OCI-LY1 (cell line): ENCODE measurements at regions not wholly inside any gene's neighbourhood (a gene's known extent, or its start where the extent isn't known, plus 50 kb on each side); places are given as distances from the start of the nearest gene placed in this dataset.
"Not testable (repeated sequence)": the region's sequence is repeated elsewhere in the genome, so short reads cannot be mapped to it uniquely, and the experiment has no call there.

Experiments used
- H2AFZ ChIP-seq: fragments of 200-600 bp; sonication (generic), shearing (Covaris generic); 2 replicates; pipeline ENCODE4 v1.6.0; 2014; ENCODE audit warnings: antibody characterized with exemption, mild to moderate bottlenecking, low read length
- H3F3A ChIP-seq: fragments of 200-600 bp; sonication (generic), shearing (Covaris generic); 2 replicates; pipeline ENCODE4 v1.6.0; 2014; ENCODE audit warnings: mild to moderate bottlenecking, antibody characterized with exemption, low read length, moderate library complexity; ENCODE audit not compliant: insufficient read depth
- H3K27ac ChIP-seq: fragments of 200-600 bp; sonication (generic); 2 replicates; pipeline ENCODE4 v1.5.1; 2014; ENCODE audit warnings: low read length, mixed run types, mild to moderate bottlenecking, low read depth; ENCODE audit not compliant: poor library complexity, severe bottlenecking
- H3K27me3 ChIP-seq: fragments of 200-600 bp; sonication (generic); 2 replicates; pipeline ENCODE4 v1.6.0; 2014; ENCODE audit warnings: antibody characterized with exemption, mild to moderate bottlenecking, low read length, moderate library complexity; ENCODE audit not compliant: insufficient read depth
- H3K36me3 ChIP-seq: fragments of 200-600 bp; sonication (generic); 2 replicates; pipeline ENCODE4 v1.6.1; 2014; ENCODE audit warnings: mild to moderate bottlenecking, antibody characterized with exemption, low read length, moderate library complexity, mixed read lengths; ENCODE audit not compliant: insufficient read depth
- H3K4me1 ChIP-seq: fragments of 200-600 bp; sonication (generic); 2 replicates; pipeline ENCODE4 v1.5.1; 2014; ENCODE audit warnings: mild to moderate bottlenecking, low read length, moderate library complexity; ENCODE audit not compliant: insufficient read depth, severe bottlenecking
- H3K4me2 ChIP-seq: fragments of 200-600 bp; sonication (generic), shearing (Covaris generic); 2 replicates; pipeline ENCODE4 v1.6.1; 2014; ENCODE audit warnings: low read length
- H3K4me3 ChIP-seq: fragments of 200-600 bp; sonication (generic); 2 replicates; pipeline ENCODE4 v1.5.1; 2014; ENCODE audit warnings: low read length, low read depth, mild to moderate bottlenecking, mixed read lengths; ENCODE audit not compliant: poor library complexity, severe bottlenecking
- H3K79me2 ChIP-seq: fragments of 200-600 bp; shearing (Covaris generic); 2 replicates; pipeline ENCODE4 v1.6.1; 2016; ENCODE audit warnings: mixed run types, low read length, mixed read lengths; ENCODE audit not compliant: insufficient read depth
- H3K9ac ChIP-seq: fragments of 200-600 bp; sonication (generic), shearing (Covaris generic); 2 replicates; pipeline ENCODE4 v1.6.1; 2014; ENCODE audit warnings: mild to moderate bottlenecking, low read length, mixed read lengths
- H3K9me2 ChIP-seq: fragments of 200-600 bp; sonication (generic), shearing (Covaris generic); 2 replicates; pipeline ENCODE4 v1.6.1; 2014; ENCODE audit warnings: low read depth, mild to moderate bottlenecking, low read length, mixed read lengths
- H3K9me3 ChIP-seq: fragments of 200-600 bp; shearing (Covaris generic); 2 replicates; pipeline ENCODE4 v1.6.1; 2014; ENCODE audit warnings: low read length, mixed read lengths
- H4K20me1 ChIP-seq: fragments of 200-600 bp; sonication (generic), shearing (Covaris generic); 2 replicates; pipeline ENCODE4 v1.6.0; 2016; ENCODE audit warnings: mild to moderate bottlenecking, low read length; ENCODE audit not compliant: insufficient read depth
- CTCF ChIP-seq: fragments of 200-600 bp; sonication (generic), shearing (Covaris generic); IDR thresholded peaks from 2 replicates; pipeline ENCODE4 v1.5.1; 2017; ENCODE audit warnings: mild to moderate bottlenecking, antibody characterized with exemption, low read length, moderate library complexity, mixed read lengths
- EZH2 ChIP-seq: fragments of 200-600 bp; sonication (generic), shearing (Covaris generic); IDR thresholded peaks from 2 replicates; pipeline ENCODE4 v1.8.0; 2017; ENCODE audit warnings: borderline replicate concordance, mixed run types, mild to moderate bottlenecking, antibody characterized with exemption, low read length, moderate library complexity, mixed read lengths

DNA sequence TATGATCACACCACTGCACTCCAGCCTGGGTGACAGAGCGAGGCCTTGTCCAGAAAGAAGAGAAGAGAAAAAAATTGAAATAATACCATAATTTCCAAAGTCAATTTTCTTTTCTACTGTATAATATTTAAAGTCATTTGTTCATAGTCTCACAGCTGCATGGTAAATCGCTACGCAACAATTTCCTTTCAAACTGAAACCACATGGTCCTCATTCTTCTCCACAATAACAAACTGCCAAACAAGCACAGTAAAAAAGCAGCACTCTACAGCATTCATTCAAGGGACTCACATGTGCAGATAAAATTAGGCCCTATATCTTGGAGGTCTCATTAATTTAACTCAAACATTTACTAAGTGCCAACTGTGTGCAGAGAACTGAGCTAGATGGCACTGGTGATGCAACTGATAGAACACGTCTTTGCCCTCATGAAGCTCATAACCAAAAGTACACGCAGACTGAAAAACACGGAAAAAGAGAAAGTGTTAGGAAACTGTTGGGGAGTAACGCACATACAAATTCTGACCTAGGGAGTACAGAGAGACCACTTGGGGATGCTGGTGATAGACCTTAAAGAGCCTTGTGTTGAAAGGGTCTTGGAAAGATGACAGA, 68.4 kb upstream of the SRRM3 start:
- no peaks in the 10 kb centered on the region for H3K4me1 ChIP-seq
- no peak overlapping the region for H2AFZ ChIP-seq
- no peaks in the 10 kb centered on the region for H3K36me3 ChIP-seq
- no peak overlapping the region for H3K27ac ChIP-seq
- no peak overlapping the region for H3K4me2 ChIP-seq
- H4K20me1 ChIP-seq = no peaks in the 10 kb centered on the region
- H3K4me3 ChIP-seq = no peak overlapping the region
- H3F3A ChIP-seq = no peaks in the 10 kb centered on the region
- no peaks in the 10 kb centered on the region for H3K9me3 ChIP-seq
- H3K27me3 ChIP-seq = no peaks in the 10 kb centered on the region
- no peaks in the 10 kb centered on the region for H3K9me2 ChIP-seq
- no peaks in the 10 kb centered on the region for H3K79me2 ChIP-seq
- TF ChIP-seq CTCF (no peak), EZH2 (no peak)
- H3K9ac ChIP-seq = no peak overlapping the region

GRCh38 chr7:76133839-76134238, 67.9 kb upstream of the SRRM3 start:
- H3K9me2 ChIP-seq = no peaks in the 10 kb centered on the region
- H3K27ac ChIP-seq = no peak overlapping the region
- no peaks in the 10 kb centered on the region for H3K79me2 ChIP-seq
- TF ChIP-seq CTCF (no peak), EZH2 (no peak)
- H3K27me3 ChIP-seq = no peaks in the 10 kb centered on the region
- H3K4me3 ChIP-seq = no peak overlapping the region
- H3K9me3 ChIP-seq = no peaks in the 10 kb centered on the region
- no peak overlapping the region for H2AFZ ChIP-seq
- no peaks in the 10 kb centered on the region for H3K36me3 ChIP-seq
- no peak overlapping the region for H3K9ac ChIP-seq
- H3K4me2 ChIP-seq = no peak overlapping the region
- H4K20me1 ChIP-seq = no peaks in the 10 kb centered on the region
- no peaks in the 10 kb centered on the region for H3K4me1 ChIP-seq
- no peaks in the 10 kb centered on the region for H3F3A ChIP-seq

GRCh38 chr7:76135263-76135662, 66.4 kb upstream of the SRRM3 start:
- H3K4me1 ChIP-seq, H3K27ac ChIP-seq, H3K36me3 ChIP-seq, H4K20me1 ChIP-seq, H3K9me3 ChIP-seq, H3K9ac ChIP-seq, H3K4me2 ChIP-seq, H3F3A ChIP-seq, H3K79me2 ChIP-seq, H3K9me2 ChIP-seq, H2AFZ ChIP-seq, H3K27me3 ChIP-seq, H3K4me3 ChIP-seq: not testable (repeated sequence)

DNA sequence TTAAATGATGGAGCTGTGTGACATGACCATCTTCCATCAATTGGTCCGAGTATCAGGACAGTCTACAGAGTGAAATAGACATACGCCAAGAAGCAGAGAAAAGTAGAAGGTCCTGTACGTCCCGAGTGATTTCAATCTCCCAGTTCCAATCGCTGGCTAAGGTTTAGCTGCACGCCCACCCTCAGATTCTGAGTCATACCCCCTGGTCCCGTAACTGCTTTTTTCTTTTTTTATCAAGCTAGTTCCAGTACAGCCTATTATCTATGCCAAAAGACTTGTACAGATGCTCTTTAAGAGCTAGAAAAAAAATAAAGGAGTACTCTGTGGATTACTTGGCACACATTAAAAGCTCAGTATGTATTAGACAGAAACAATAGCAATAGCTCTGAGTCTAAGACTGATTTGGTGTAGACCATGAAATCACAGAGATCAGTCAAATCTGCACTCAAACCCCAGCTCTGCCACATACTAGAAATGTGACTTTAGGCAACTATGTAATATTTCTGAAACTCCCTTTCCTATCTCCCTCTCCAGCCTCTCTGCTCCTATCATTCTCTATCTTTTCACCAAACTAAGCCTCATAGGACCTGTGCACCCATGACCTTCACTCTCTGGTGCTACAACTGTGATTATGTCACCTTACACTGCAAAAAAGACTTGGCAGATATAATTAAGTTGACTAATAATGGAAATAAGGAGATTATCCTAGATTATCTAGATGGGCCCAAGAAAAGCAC, 63.0 kb upstream of the SRRM3 start:
- not testable (repeated sequence) for H3K9ac ChIP-seq, H3K27ac ChIP-seq

More for the DNA sequence above, 63.0 kb upstream of the SRRM3 start:
- H3K9me2 ChIP-seq, H3K4me2 ChIP-seq, H2AFZ ChIP-seq, H3K4me3 ChIP-seq, H3K79me2 ChIP-seq, H4K20me1 ChIP-seq, H3K9me3 ChIP-seq, H3K36me3 ChIP-seq, H3K27me3 ChIP-seq, H3K4me1 ChIP-seq, H3F3A ChIP-seq: not testable (repeated sequence)
